B cell (primary cell): ENCODE measurements at regions not wholly inside any gene's neighbourhood (a gene's known extent, or its start where the extent isn't known, plus 50 kb on each side); places are given as distances from the start of the nearest gene placed in this dataset.
"Not testable (repeated sequence)": the region's sequence is repeated elsewhere in the genome, so short reads cannot be mapped to it uniquely, and the experiment has no call there.

Source experiments
- ATAC-seq: fragments of 200-7000 bp; cut with Tn5 transposase; one replicate; pipeline ENCODE4 v1.10.0; 2021; ENCODE audit warnings: low read depth, mild to moderate bottlenecking, moderate number of reproducible peaks, moderate library complexity
- CTCF ChIA-PET: fragments of 350-600 bp; sonication (Branson Sonifier 250); formaldehyde crosslinking; loops from one replicate; lab custom pipeline; 2021; ENCODE audit warnings: antibody characterized with exemption, inconsistent platforms; lab: Charles Lee
- POLR2A ChIA-PET: fragments of 350-600 bp; sonication (Branson Sonifier 250); formaldehyde crosslinking; loops from one replicate; lab custom pipeline; 2021; ENCODE audit warnings: antibody characterized with exemption; lab: Charles Lee
- DNase-seq: peaks from one replicate; pipeline ENCODE4 v3.0.0; 2013
- H2AFZ ChIP-seq: 2 replicates; pipeline ENCODE4 v1.6.1; 2012; ENCODE audit warnings: mild to moderate bottlenecking, low read depth, low read length; ENCODE audit not compliant: insufficient read depth, poor library complexity, severe bottlenecking
- H3K27ac ChIP-seq, 2 donors: 1 replicate in 1 of 2; 2 replicates in 1 of 2; pipeline ENCODE4 v1.5.1; 2012 to 2013; ENCODE audit warnings: low read length in 2 of 2, mild to moderate bottlenecking in 2 of 2, moderate library complexity in 1 of 2
- H3K27me3 ChIP-seq, 4 experiments: fragments of 200-600 bp in 1 of 4; sonication (generic) in 1 of 4; replicated peaks in 1 of 4; 1 replicate in 2 of 4; 2 replicates in 2 of 4; pipeline versions ENCODE4 v1.6.1 to v1.7.0; 2013 to 2016; ENCODE audit warnings: low read length in 3 of 4, mild to moderate bottlenecking in 2 of 4, mixed read lengths in 1 of 4, moderate library complexity in 1 of 4; ENCODE audit not compliant: insufficient read depth in 4 of 4, control insufficient read depth in 3 of 4; ENCODE audit errors: control extremely low read depth in 1 of 4
- H3K36me3 ChIP-seq, 2 experiments: replicated peaks in 1 of 2; 1 replicate in 1 of 2; 2 replicates in 1 of 2; pipeline versions ENCODE4 v1.6.1 to v1.7.1; 2013; ENCODE audit warnings: low read length in 1 of 2; ENCODE audit not compliant: insufficient read depth in 2 of 2, control insufficient read depth in 1 of 2; ENCODE audit errors: control extremely low read depth in 1 of 2, extremely low read depth in 1 of 2
- H3K4me1 ChIP-seq, 2 donors: fragments of 200-600 bp in 1 of 2; sonication (generic) in 1 of 2; 1 replicate in 1 of 2; 2 replicates in 1 of 2; pipeline versions ENCODE4 v1.5.1 to v1.6.1; 2013 to 2017; ENCODE audit warnings: low read length in 2 of 2; ENCODE audit not compliant: control insufficient read depth in 2 of 2, insufficient read depth in 2 of 2
- H3K4me2 ChIP-seq: replicated peaks from 2 replicates; pipeline ENCODE3; 2012; ENCODE audit warnings: mild to moderate bottlenecking, low read depth, low read length; ENCODE audit not compliant: poor library complexity, severe bottlenecking
- H3K4me3 ChIP-seq, 5 experiments: fragments of 200-600 bp in 1 of 5; sonication (generic) in 1 of 5; 1 replicate in 3 of 5; 2 replicates in 2 of 5; pipeline versions ENCODE4 v1.5.1 to v1.7.0; 2011 to 2016; ENCODE audit warnings: low read length in 4 of 5, mild to moderate bottlenecking in 4 of 5, low read depth in 2 of 5, control low read depth in 1 of 5, moderate library complexity in 1 of 5; ENCODE audit not compliant: insufficient read depth in 1 of 5; ENCODE audit errors: control extremely low read depth in 1 of 5, extremely low read depth in 1 of 5
- H3K79me2 ChIP-seq: fragments of 200-600 bp; sonication (generic); one replicate; pipeline ENCODE4 v1.6.0; 2016; ENCODE audit warnings: low read length; ENCODE audit not compliant: control insufficient read depth, insufficient read depth
- H3K9ac ChIP-seq: fragments of 200-600 bp; sonication (generic); 2 replicates; pipeline ENCODE4 v1.6.1; 2017; ENCODE audit warnings: mild to moderate bottlenecking, low read length, moderate library complexity
- H3K9me3 ChIP-seq, 3 donors: one replicate each; pipeline versions ENCODE4 v1.6.1 to v1.7.1; 2013; ENCODE audit warnings: low read length in 2 of 3; ENCODE audit not compliant: control insufficient read depth in 2 of 3, insufficient read depth in 1 of 3; ENCODE audit errors: control extremely low read depth in 1 of 3
- H4K20me1 ChIP-seq: 2 replicates; pipeline ENCODE4 v1.6.0; 2012; ENCODE audit warnings: mild to moderate bottlenecking, low read length; ENCODE audit not compliant: insufficient read depth, control insufficient read depth, poor library complexity, severe bottlenecking
- H3K27ac Mint-ChIP-seq: one replicate; pipeline ENCODE4 v1.8.0; 2021; ENCODE audit warnings: mixed read lengths
- H3K27me3 Mint-ChIP-seq: one replicate; pipeline ENCODE4 v1.8.0; 2021; ENCODE audit warnings: mixed read lengths
- H3K4me1 Mint-ChIP-seq: one replicate; pipeline ENCODE4 v1.8.0; 2021; ENCODE audit warnings: mixed read lengths
- H3K4me3 Mint-ChIP-seq: one replicate; pipeline ENCODE4 v1.8.0; 2021; ENCODE audit warnings: mixed read lengths
- H3K9me3 Mint-ChIP-seq: one replicate; pipeline ENCODE4 v1.8.0; 2022; ENCODE audit warnings: mixed read lengths; ENCODE audit not compliant: insufficient read depth
- EZH2 ChIP-seq: IDR thresholded peaks from 2 replicates; pipeline ENCODE4 v1.6.1; 2012; ENCODE audit warnings: borderline replicate concordance, low read depth, mild to moderate bottlenecking, moderate library complexity, low read length; ENCODE audit not compliant: insufficient read depth, poor library complexity, severe bottlenecking
- WGBS: methylation state at CpG from one replicate; pipeline ENCODE4 v1.1.5; 2013; ENCODE audit warnings: missing lambda C conversion rate; ENCODE audit not compliant: insufficient coverage; 5-methylcytosine and 5-hydroxymethylcytosine counted together
- intact Hi-C: fragments of 100-400 bp; cut with micrococcal nuclease; formaldehyde crosslinking; loops from one replicate; pipeline ENCODE4 v1.10.0; 2022
- TF ChIP-seq, protein P1 (sequence below): fragments of 200-600 bp; IDR thresholded peaks from one replicate; pipeline ENCODE4 v1.8.0; 2022; ENCODE audit warnings: antibody characterized with exemption, mild to moderate bottlenecking

DNA sequence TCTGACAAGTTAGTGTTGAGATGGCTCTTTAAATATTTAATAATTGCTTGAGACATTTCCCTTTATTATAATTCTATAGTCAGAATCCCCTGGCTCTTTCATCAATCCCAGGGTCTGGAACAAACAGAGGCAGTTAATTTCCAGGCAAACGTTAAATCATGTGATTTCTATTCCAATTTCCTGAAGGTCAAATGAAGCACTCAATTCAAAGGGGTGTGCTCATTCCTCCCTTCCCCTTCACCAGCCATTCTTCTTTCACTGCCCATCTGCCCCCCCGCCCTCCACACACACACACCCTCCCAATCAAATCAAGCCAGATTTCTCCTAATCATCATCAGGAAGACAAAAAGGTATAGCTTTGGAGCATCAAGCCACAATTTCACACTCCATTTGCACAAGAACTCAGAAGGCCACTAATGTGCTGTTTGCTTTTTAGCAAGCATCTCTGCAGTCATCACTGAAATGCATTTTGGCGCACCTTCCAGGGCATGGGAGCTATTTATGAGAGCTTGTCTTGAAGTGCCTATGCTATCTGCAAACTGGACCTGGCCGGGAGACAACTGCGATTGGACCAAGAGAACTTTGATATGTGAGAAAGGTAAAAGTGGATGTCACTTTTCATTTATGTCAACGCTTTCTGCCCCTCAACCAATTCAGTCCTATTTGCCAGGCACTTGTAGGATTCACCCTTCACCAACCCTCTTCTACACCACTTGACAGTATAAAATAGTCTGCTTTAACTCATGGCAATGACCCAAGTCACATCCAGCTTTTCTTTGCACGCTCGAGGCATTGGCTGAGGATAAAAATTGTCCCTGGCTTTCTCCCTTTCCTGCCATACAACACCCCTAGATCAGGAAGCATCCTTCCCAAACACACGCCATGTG, 315.1 kb upstream of the API5 start:
- no peak overlapping the region for H3K27ac Mint-ChIP-seq
- no peaks in the 10 kb centered on the region for H3K4me1 Mint-ChIP-seq
- no peak overlapping the region for H2AFZ ChIP-seq
- H3K27me3 Mint-ChIP-seq, result no peaks in the 10 kb centered on the region
- no peaks in the 10 kb centered on the region for H3K9me3 ChIP-seq
- H3K36me3 ChIP-seq, result no peaks in the 10 kb centered on the region
- H3K9me3 Mint-ChIP-seq, result no peaks in the 10 kb centered on the region
- ATAC-seq (no peak), DNase-seq (no peak)
- WGBS, result 80% methylated on average over 9 of the region's 9 CpGs
- CTCF ChIA-PET, result no interaction called here
- intact Hi-C loops, result no loop called here
- no peak overlapping the region for H3K4me3 ChIP-seq
- no peaks in the 10 kb centered on the region for H3K27me3 ChIP-seq
- H3K4me1 ChIP-seq, result no peaks in the 10 kb centered on the region
- TF ChIP-seq EZH2, result no peak
- TF ChIP-seq, protein P1, sequence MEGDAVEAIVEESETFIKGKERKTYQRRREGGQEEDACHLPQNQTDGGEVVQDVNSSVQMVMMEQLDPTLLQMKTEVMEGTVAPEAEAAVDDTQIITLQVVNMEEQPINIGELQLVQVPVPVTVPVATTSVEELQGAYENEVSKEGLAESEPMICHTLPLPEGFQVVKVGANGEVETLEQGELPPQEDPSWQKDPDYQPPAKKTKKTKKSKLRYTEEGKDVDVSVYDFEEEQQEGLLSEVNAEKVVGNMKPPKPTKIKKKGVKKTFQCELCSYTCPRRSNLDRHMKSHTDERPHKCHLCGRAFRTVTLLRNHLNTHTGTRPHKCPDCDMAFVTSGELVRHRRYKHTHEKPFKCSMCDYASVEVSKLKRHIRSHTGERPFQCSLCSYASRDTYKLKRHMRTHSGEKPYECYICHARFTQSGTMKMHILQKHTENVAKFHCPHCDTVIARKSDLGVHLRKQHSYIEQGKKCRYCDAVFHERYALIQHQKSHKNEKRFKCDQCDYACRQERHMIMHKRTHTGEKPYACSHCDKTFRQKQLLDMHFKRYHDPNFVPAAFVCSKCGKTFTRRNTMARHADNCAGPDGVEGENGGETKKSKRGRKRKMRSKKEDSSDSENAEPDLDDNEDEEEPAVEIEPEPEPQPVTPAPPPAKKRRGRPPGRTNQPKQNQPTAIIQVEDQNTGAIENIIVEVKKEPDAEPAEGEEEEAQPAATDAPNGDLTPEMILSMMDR, result no peak
- H3K4me2 ChIP-seq, result no peak overlapping the region
- H3K79me2 ChIP-seq, result no peaks in the 10 kb centered on the region
- H3K27ac ChIP-seq, result no peak overlapping the region
- POLR2A ChIA-PET, result no interaction called here
- H3K9ac ChIP-seq, result no peak overlapping the region
- no peak overlapping the region for H3K4me3 Mint-ChIP-seq
- no peaks in the 10 kb centered on the region for H4K20me1 ChIP-seq

DNA sequence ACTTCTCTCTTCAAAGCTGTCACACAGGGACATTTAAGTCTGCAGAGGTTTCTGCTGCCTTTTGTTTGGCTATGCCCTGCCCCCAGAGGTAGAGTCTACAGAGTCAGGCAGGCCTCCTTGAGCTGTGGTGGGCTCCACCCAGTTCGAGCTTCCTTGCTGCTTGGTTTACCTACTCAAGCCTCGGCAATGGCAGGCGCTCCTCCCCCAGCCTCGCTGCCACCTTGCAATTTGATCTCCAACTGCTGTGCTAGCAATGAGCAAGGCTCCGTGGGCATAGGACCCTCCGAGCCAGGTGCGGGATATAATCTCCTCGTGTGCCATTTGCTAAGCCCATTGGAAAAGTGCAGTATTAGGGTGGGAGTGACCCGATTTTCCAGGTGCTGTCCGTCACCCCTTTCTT, 306.9 kb upstream of the API5 start:
- H4K20me1 ChIP-seq, H3K9me3 ChIP-seq, H3K36me3 ChIP-seq, POLR2A ChIA-PET, H3K9ac ChIP-seq, H3K4me1 Mint-ChIP-seq, H3K4me3 Mint-ChIP-seq, H3K27me3 ChIP-seq, DNase-seq, H2AFZ ChIP-seq, intact Hi-C loops, H3K9me3 Mint-ChIP-seq, H3K79me2 ChIP-seq, H3K27me3 Mint-ChIP-seq, H3K4me3 ChIP-seq, H3K27ac Mint-ChIP-seq, H3K27ac ChIP-seq, H3K4me1 ChIP-seq, H3K4me2 ChIP-seq, ATAC-seq, CTCF ChIA-PET: not testable (repeated sequence)
- WGBS, result 91% methylated on average over 7 of the region's 10 CpGs
